C4-2B (cell line): ENCODE measurements at regions not wholly inside any gene's neighbourhood (a gene's known extent, or its start where the extent isn't known, plus 50 kb on each side); places are given as distances from the start of the nearest gene placed in this dataset.
"Not testable (repeated sequence)": the region's sequence is repeated elsewhere in the genome, so short reads cannot be mapped to it uniquely, and the experiment has no call there.

Source experiments
- H3K27ac ChIP-seq: fragments of 450-650 bp; 2 replicates; pipeline ENCODE4 v1.5.1; 2017
- CTCF ChIP-seq: fragments of 450-650 bp; conservative IDR thresholded peaks from 2 replicates; pipeline ENCODE4 v1.5.1; 2017; ENCODE audit warnings: mild to moderate bottlenecking
- ZFX ChIP-seq: fragments of 450-650 bp; IDR thresholded peaks from 2 replicates; pipeline ENCODE4 v1.6.1; 2017

DNA sequence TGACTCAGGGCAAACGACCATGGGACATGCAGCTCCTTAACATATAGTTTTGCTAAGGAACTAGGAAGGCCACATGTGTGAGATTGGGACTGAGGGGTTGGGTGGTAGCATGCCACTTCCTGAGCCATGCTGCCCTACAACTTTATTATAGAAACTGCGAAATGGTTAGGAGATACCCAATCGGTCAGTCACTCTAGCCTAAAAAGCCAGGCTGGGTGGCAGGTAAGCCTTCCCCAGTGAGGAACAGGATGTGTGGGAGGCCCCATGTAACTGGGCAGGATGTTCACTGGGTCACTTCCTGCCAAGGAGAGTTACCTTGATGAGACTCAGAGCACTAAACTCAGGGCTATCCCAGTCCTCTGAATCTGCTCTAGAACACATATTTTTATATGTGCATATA lies 123.5 kb downstream of the MAP3K7 start:
- H3K27ac ChIP-seq, result no peak overlapping the region
- TF ChIP-seq CTCF, result no peak
- TF ChIP-seq ZFX, result no peak

DNA sequence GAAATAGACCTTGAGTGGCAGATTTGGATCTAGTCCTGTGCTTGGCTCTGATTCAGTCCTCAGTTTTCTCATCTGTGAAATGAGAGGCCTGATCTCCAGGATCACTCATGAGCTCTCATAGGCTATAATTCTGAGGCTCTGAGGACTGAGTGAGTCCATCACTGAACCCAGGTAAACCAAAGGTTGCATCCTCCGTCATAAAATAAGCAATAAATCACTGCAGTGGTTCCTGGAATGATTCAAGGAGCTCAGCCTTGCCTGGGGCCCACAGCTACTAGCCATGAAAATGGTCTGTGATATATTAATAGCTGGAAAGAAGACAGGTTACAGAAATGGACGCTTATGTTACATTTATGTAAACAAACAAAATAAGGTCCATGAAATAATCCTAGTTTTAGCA lies 124.8 kb downstream of the MAP3K7 start:
- TF ChIP-seq CTCF, result no peak
- TF ChIP-seq ZFX, result no peak
- no peak overlapping the region for H3K27ac ChIP-seq

- TF ChIP-seq ZFX (no peak), CTCF (no peak)
- no peak overlapping the region for H3K27ac ChIP-seq
These were observed 125.5 kb downstream of the MAP3K7 start for GRCh38 chr6:90461383-90461782.

GRCh38 chr6:90460051-90460450 lies 126.8 kb downstream of the MAP3K7 start:
- no peak overlapping the region for H3K27ac ChIP-seq
- TF ChIP-seq ZFX (no peak), CTCF (no peak)

DNA sequence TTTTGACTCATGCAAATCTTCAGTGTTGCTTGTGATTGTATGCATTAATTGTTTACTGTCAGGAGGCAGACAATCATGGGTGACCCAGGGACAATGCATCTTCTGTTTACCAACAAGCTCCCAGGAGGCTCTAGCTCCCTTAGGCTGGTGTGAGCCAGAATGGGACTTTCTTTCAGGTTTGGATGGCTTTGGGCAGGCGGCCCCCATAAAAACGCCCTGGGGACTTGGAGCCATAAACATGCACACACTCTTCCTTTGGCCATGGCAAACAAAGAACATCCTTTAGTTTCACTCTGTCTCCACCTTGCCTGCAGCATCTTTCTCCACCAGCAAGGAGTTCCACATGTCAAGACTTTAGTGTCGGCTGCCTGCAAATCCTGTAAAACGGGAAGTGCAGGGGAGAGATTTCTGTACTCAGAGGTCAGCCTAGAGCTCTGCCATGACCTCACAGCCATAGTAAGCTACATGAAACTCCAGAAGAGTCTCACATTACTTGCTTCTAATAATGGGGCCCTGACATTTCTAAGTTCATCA lies 127.6 kb downstream of the MAP3K7 start:
- no peak overlapping the region for H3K27ac ChIP-seq
- no peak for TF ChIP-seq CTCF
- TF ChIP-seq ZFX, result no peak

DNA sequence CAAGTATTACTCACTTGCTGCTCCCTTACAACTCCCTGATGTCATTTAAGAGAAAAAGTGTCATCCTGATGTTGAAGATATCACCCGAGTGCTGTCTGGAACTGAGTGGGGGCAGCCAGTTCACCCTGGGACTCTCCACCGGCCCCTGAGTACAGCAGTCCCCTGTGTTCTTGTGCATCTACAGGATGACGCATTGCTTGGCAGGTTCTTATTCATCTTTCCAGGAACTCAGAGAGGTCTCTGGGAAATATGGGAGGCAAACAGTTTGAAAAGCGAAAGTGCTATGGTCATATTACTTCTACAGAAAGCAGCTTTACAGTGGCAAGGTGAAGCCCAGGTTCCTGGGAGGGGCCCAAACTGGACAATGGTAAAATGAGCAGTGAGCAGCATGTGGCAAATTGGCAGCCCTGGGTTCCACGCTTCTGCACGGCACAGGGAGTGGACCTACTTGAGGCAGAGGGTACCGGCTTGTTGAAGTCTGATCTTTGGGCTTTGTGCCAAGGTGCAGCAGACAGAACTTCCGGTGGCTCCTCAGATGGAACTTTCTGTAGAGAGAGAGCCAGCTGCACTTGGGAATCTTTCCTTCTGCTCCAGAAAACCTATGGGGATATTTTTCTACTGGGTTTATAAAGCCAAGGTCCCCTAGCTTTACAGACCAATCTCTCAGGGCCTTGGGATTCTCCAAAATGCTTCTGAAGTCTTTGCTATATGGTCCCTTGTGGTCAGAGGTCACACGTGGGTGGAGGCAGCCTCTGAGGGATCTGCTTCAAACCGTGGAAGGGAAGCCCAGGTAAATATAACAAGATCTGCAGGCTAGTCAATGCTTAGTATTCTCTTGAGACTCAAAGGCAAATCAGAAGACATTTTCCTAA lies 128.3 kb downstream of the MAP3K7 start:
- no peak overlapping the region for H3K27ac ChIP-seq
- no peak for TF ChIP-seq CTCF
- TF ChIP-seq ZFX, result no peak

GRCh38 chr6:90457867-90458259 lies 129.0 kb downstream of the MAP3K7 start:
- TF ChIP-seq ZFX (no peak), CTCF (no peak)
- no peak overlapping the region for H3K27ac ChIP-seq

DNA sequence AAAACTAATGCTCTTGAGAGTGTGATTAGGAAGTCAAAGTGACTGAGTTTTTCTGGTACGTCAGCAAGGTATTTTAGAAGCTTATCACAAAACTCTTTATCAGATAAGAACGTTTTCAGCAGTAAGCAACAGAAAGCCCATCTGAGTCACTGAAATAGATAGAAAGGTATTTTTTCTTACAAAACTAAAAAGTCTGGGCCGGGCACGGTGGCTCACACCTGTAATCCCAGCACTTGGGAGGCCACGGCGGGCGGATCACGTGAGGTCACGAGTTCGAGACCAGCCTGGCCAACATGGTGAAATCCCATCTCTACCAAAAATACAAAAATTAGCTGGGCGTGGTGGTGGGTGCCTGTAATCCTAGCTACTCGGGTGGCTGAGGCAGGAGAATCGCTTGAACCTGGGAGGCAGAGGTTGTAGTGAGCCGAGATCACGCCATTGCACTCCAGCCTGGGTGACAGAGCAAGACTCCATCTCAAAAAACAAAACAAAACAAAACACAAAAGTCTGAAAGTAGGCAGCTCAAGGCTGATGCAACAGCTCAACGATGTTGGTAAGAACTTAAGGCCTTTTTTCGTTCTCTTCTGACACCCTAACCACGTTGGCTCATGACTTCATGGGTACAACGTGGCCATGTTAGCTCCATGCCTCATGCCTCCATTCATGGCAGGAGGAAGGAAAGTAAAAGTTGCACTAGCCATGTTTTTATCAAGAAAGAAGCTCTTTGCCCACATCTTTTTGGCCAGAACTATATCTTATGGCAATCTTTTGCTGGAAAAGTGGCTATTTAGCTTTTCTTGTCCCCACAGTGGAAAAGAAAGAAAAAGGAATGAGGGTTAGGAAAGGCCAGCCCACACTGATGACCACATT lies 129.6 kb downstream of the MAP3K7 start:
- H3K27ac ChIP-seq, result not testable (repeated sequence)
